Coronary artery (tissue), 2 donors: ENCODE measurements at regions not wholly inside any gene's neighbourhood (a gene's known extent, or its start where the extent isn't known, plus 50 kb on each side); places are given as distances from the start of the nearest gene placed in this dataset.

Experiments
- DNase-seq: peaks from one replicate; pipeline ENCODE4 v3.0.0-alpha.2; 2017; ENCODE audit warnings: low spot score
- H3K27ac ChIP-seq, 2 donors: fragments of 200-600 bp; sonication (generic); one replicate each; pipeline ENCODE4 v1.5.1; 2016 to 2019
- H3K4me3 ChIP-seq: fragments of 200-600 bp; sonication (generic); 2 replicates; pipeline ENCODE4 v1.5.1; 2016; ENCODE audit warnings: mild to moderate bottlenecking, moderate library complexity
- TF ChIP-seq, protein P1 (sequence below): fragments of 200-600 bp; sonication (generic); IDR thresholded peaks from one replicate; pipeline ENCODE4 v1.5.1; 2019; ENCODE audit warnings: antibody characterized with exemption

- no peak overlapping the region for H3K4me3 ChIP-seq
- no peak overlapping the region for H3K27ac ChIP-seq
- TF ChIP-seq, protein P1, sequence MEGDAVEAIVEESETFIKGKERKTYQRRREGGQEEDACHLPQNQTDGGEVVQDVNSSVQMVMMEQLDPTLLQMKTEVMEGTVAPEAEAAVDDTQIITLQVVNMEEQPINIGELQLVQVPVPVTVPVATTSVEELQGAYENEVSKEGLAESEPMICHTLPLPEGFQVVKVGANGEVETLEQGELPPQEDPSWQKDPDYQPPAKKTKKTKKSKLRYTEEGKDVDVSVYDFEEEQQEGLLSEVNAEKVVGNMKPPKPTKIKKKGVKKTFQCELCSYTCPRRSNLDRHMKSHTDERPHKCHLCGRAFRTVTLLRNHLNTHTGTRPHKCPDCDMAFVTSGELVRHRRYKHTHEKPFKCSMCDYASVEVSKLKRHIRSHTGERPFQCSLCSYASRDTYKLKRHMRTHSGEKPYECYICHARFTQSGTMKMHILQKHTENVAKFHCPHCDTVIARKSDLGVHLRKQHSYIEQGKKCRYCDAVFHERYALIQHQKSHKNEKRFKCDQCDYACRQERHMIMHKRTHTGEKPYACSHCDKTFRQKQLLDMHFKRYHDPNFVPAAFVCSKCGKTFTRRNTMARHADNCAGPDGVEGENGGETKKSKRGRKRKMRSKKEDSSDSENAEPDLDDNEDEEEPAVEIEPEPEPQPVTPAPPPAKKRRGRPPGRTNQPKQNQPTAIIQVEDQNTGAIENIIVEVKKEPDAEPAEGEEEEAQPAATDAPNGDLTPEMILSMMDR = no peak
- no peak for DNase-seq
Observed at GRCh38 chr10:43756341-43756740, 107.7 kb upstream of the ZNF32 start.

GRCh38 chr10:43754569-43755260 lies 106.0 kb upstream of the ZNF32 start:
- TF ChIP-seq, protein P1 = no peak
- no peak overlapping the region for H3K27ac ChIP-seq
- DNase-seq = no peak
- H3K4me3 ChIP-seq = no peak overlapping the region

DNA sequence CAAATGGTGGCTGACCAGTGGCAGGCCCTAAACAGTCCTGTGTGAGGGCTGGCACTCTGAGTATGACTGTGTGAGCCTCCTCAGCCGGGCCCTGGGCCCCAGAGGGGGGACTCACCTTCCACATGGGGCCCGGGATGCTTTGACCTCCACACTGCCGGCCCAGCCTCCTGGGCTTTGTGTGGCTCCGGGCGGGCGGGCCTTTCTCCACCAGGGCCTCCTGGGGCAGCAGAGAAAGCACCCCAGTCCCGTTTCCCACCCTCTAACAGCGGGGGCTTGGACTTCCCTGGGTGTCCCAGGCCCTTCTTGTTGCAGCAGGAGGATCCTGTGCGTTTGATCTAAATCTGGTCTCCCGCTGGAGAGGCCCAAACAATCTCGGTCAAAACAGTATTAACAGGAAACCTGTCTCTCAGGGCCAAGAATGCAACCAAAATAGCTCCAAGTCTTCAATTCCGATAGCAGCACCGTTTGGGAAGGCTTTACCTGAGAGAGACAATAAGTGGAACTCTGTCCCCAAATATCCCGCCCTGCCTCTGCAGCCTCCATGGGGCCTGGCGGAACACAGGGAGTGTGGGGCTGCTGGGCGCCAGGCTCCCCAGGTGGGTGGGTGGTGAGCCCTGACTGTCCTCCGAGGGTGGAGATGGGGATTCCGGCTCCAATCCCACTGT lies 104.8 kb upstream of the ZNF32 start:
- no peak overlapping the region for H3K4me3 ChIP-seq
- DNase-seq = no peak
- TF ChIP-seq, protein P1 = no peak
- H3K27ac ChIP-seq = no peak overlapping the region

- TF ChIP-seq, protein P1 = no peak
- H3K4me3 ChIP-seq = no peak overlapping the region
- H3K27ac ChIP-seq = no peak overlapping the region
- DNase-seq = no peak
Observed at GRCh38 chr10:43752682-43753081, 104.0 kb upstream of the ZNF32 start.

- no peak overlapping the region for H3K27ac ChIP-seq
- TF ChIP-seq, protein P1 = no peak
- H3K4me3 ChIP-seq = no peak overlapping the region
- no peak for DNase-seq
Observed at GRCh38 chr10:43751646-43752045, 103.0 kb upstream of the ZNF32 start.

GRCh38 chr10:43749940-43750552 lies 101.4 kb upstream of the ZNF32 start:
- Histone ChIP-seq H3K4me3 (no peak overlapping the region), H3K27ac (no peak overlapping the region)
- no peak for DNase-seq
- TF ChIP-seq, protein P1 = no peak
